ENCODE measurements at regions not wholly inside any gene's neighbourhood (a gene's known extent, or its start where the extent isn't known, plus 50 kb on each side); places are given as distances from the start of the nearest gene placed in this dataset.
"Not testable (repeated sequence)": the region's sequence is repeated elsewhere in the genome, so short reads cannot be mapped to it uniquely, and the experiment has no call there.

GRCh38 chr4:114034189-114034588 lies 54.7 kb upstream of the ARSJ start:
- no peak for DNase-seq

GRCh38 chr4:114036426-114036825 lies 57.0 kb upstream of the ARSJ start:
- DNase-seq, result no peak

- DNase-seq, result no peak
These were observed 57.4 kb upstream of the ARSJ start for GRCh38 chr4:114036864-114037263.

GRCh38 chr4:114037988-114038387 lies 58.5 kb upstream of the ARSJ start:
- DNase-seq, result no peak

- DNase-seq, result no peak
These were observed 59.4 kb upstream of the ARSJ start for GRCh38 chr4:114038762-114039387.

GRCh38 chr4:114040319-114041116 lies 61.1 kb upstream of the ARSJ start:
- no peak for DNase-seq

- DNase-seq, result no peak
These were observed 61.6 kb upstream of the ARSJ start for GRCh38 chr4:114041117-114041475.

GRCh38 chr4:114043116-114043515 lies 63.7 kb upstream of the ARSJ start:
- no peak for DNase-seq

- DNase-seq, result not testable (repeated sequence)
These were observed 64.9 kb upstream of the ARSJ start for GRCh38 chr4:114044351-114044750.

- DNase-seq, result no peak
These were observed 66.9 kb upstream of the ARSJ start for GRCh38 chr4:114046331-114046730.

- DNase-seq, result not testable (repeated sequence)
These were observed 68.7 kb upstream of the ARSJ start for GRCh38 chr4:114048154-114048553.

GRCh38 chr4:114052227-114052626 lies 72.8 kb upstream of the ARSJ start:
- no peak for DNase-seq

GRCh38 chr4:114056599-114056998 lies 77.2 kb upstream of the ARSJ start:
- DNase-seq, result no peak

- DNase-seq, result no peak
These were observed 78.3 kb upstream of the ARSJ start for GRCh38 chr4:114057746-114058145.

- no peak for DNase-seq
These were observed 83.1 kb upstream of the ARSJ start for GRCh38 chr4:114062499-114062898.

- DNase-seq, result no peak
These were observed 93.3 kb upstream of the ARSJ start for GRCh38 chr4:114072781-114073180.

GRCh38 chr4:114076899-114077570 lies 97.6 kb upstream of the ARSJ start:
- DNase-seq, result no peak

GRCh38 chr4:114077610-114078009 lies 98.2 kb upstream of the ARSJ start:
- no peak for DNase-seq

GRCh38 chr4:114078636-114079035 lies 99.2 kb upstream of the ARSJ start:
- DNase-seq, result no peak

- DNase-seq, result no peak
These were observed 102.3 kb upstream of the ARSJ start for GRCh38 chr4:114081783-114082182.

- DNase-seq, result no peak
These were observed 102.9 kb upstream of the ARSJ start for GRCh38 chr4:114082348-114082747.

- DNase-seq, result peak; percentile 6
These were observed 106.3 kb upstream of the ARSJ start for GRCh38 chr4:114085611-114086345.

GRCh38 chr4:114087596-114088230 lies 108.3 kb upstream of the ARSJ start:
- DNase-seq, result peak; percentile 10
